Stimulated activated CD8-positive, alpha-beta memory T cell treated with anti-CD3 and anti-CD28 coated beads, Interleukin-4, amount 100 ng/mL, for 48 hours (primary cell): ENCODE measurements at regions not wholly inside any gene's neighbourhood (a gene's known extent, or its start where the extent isn't known, plus 50 kb on each side); places are given as distances from the start of the nearest gene placed in this dataset.
"Not testable (repeated sequence)": the region's sequence is repeated elsewhere in the genome, so short reads cannot be mapped to it uniquely, and the experiment has no call there.

Experiments used
- DNase-seq: peaks from one replicate; pipeline ENCODE4 v3.0.0-alpha.2; 2020

DNA sequence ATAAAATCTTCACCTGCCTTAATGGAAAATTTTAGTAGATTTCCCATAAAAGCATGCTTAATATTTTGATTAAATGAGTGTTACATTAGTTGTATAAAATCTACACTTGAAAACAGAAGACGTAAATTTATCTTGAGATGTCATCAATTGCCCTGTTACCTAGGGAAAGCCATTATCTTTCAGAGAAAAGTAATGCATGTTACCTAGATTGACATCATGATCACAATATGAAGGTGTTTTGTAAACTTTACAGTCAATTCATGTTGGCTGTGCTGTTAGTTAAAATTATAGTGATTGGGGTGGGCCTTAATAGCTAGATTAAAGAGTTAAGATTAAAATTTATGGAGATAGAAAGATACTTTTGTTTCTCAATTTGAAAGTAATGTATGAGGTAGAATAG lies 293.2 kb upstream of the PCDH18 start:
- DNase-seq, result no peak

GRCh38 chr4:137823007-137823406 lies 290.7 kb upstream of the PCDH18 start:
- DNase-seq, result no peak

DNA sequence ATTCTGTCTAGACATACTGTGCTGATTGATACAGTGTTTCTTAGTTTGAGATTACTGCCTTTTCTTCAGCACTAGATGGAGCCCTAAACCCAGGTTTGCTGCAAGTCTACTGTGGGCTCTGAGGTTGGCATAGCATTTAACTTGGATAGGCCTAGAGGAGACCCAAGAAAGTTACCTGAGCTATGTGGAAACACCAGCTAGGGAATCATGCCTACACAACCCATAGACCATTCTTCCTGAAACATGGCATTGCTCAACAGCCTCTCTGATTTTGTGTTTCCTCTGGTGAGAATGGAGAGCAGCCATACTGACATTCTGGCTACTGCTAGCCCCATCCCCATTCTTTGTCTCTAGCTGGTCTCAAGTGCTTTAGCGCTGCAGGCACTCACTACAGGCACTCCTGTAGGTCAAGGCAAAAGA lies 287.7 kb upstream of the PCDH18 start:
- no peak for DNase-seq

- no peak for DNase-seq
These were observed 280.0 kb upstream of the PCDH18 start for GRCh38 chr4:137812258-137812657.

DNA sequence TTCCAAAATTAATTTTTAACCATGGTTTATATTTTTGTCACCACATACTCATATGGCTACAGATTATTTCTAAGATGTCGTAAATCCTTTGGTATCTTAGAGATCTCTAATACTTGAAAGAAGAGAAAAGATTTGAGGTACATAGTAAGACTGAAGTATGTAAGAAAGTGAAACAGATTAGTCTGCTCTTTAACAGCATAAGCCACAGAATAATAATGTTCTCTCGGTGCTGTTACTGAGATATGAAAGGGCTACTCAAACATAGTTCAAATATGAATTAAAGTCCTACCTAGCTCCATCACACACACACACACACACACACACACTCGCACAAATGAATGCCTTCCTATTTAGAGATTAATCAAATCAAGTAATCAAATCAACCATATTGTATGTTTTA lies 274.1 kb upstream of the PCDH18 start:
- DNase-seq, result no peak

GRCh38 chr4:137804906-137805495 lies 272.7 kb upstream of the PCDH18 start:
- no peak for DNase-seq

GRCh38 chr4:137800861-137801260 lies 268.6 kb upstream of the PCDH18 start:
- DNase-seq, result no peak

GRCh38 chr4:137794764-137795254 lies 262.5 kb upstream of the PCDH18 start:
- no peak for DNase-seq

DNA sequence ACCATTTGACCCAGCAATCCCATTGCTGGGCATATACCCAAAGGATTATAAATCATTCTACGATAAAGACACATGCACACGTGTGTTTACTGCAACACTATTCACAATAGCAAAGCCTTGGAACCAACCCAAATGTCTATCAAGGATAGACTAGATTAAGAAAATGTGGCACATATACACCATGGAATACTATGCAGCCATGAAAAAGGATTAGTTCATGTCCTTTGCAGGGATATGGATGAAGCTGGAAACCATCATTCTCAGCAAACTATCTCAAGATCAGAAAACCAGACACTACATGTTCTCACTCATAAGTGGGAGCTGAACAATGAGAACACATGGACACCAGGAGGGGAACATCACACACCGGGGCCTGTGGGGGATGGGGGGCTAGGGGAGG lies 257.0 kb upstream of the PCDH18 start:
- DNase-seq, result not testable (repeated sequence)

DNA sequence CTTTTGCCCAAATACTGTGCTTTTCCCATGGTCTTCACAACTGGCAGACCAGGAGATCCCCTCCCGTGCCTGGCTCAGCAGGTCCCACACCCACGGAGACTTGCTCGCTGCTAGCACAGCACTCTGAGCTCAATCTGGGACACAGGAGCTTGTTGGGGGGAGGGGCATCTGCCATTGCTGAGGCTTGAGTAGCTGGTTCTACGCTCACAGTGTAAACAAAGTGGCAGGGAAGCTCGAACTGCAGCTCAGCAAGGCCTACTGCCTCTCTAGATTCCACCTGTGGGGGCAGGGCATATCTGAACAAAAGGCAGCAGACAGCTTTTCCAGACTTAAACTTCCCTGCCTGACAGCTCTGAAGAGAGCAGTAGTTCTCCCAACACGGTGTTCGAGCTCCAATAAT lies 251.6 kb upstream of the PCDH18 start:
- DNase-seq, result not testable (repeated sequence)

DNA sequence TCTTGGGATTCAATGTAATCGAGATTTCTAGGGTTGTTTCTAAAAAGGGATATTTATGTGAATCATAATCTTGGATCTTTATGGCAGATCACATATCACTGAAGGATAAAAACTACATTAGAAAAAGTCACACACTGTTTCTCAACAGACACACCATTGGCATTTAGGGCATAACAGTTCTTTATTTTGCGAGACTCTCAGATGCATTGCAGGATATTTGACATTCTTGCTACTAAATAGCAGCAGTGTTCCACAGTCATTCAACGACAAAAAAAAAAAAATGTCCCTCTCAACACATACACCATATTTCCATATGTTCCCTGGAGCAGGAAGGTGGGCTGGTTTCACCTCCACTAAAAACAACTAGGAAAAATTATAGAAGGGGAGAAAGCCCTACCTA lies 243.4 kb upstream of the PCDH18 start:
- DNase-seq, result no peak

- no peak for DNase-seq
These were observed 242.2 kb upstream of the PCDH18 start for GRCh38 chr4:137774501-137774900.

GRCh38 chr4:137768881-137769280 lies 236.6 kb upstream of the PCDH18 start:
- DNase-seq, result no peak

GRCh38 chr4:137768196-137768595 lies 235.9 kb upstream of the PCDH18 start:
- no peak for DNase-seq

DNA sequence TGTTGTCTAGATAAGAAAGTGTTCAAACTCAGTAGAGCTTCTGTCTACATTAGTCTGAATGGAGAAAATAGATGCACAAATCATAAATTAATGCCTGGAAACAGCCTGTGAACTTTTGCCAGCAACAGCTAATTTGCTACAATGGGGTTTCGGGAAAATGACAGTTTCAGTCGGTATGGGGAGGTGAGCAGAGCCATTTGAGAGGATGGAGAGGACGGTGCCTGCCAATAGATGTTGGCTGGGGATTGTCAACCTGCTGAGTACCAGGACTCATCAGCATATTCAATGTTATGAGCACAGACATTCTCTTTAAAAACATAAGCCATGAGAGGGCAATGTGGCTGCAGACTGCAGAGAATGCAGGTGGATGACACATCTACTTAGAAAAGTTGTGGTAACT lies 230.3 kb upstream of the PCDH18 start:
- DNase-seq, result no peak

DNA sequence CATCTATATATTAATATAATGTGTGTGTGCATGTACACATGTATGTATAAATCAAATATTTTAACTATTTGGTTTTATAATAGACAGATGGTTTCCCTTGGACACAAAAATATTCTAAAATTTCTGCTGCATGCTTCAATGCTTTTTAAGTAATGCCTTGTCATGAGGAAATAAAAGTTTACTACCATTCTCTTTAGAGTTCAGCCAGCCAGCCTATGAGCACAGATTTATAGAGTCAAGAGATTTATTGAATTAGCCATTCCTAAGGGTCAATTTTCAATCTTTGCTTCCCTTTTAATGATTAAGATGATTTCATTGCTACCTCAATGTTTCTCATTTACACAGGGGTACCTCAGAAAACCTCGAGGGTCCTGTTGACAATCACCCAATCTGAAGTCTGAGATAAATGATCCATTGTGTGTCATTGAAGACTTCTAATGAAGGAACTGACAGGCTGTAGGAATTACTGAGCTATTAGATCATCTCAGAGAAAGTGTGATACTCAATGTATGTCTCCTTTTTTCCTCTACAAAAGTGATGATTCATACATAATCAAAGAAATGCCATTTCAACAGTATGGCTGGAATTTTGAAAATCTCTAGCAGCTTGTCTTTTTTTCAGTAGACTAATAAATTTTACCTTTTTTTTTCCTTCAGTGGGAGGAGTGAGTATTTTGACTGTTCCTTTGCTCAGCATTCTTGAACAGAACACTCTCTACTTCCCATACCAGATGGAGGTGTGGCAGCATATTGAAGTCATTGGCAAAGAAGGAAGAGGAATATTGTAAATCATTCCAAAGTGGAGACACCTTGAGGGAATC lies 222.6 kb upstream of the PCDH18 start:
- no peak for DNase-seq

- no peak for DNase-seq
These were observed 217.2 kb upstream of the PCDH18 start for GRCh38 chr4:137749466-137749865.

DNA sequence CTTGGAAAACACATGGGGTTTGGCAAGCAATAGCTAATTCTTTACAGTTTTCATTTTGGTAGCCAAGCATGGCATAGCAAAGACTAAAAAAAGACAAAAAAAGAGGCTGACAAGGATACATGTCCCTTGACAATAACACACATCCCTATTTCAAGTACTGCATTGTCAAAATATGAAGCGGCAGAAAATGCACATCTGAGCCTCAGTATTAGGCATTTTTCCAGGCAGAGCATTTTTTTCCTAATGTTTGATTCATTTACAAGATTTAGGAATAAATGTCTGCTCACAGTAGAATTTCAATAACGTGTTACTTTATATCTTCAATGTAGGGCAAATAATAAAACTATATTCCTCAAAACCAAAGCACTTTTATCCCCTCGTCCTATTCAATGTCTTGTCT lies 216.3 kb upstream of the PCDH18 start:
- DNase-seq, result no peak

DNA sequence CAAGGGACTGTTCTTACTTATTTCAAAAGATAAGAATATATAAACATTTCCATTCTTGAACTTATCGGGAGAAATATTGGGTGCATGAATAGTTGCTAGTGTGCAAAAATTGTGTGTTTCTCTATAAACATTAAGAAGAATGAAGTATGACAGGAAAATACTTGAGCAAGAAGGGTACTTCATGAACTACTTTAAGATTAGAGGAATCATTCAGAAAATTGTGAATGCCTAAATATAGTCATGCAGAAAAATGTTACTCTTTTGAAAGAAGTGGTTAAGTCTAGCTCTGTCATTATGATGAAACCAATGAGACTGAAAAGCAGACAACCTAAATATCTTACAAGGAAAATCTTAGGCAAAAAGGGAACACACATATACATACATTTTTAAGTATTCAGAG lies 207.8 kb upstream of the PCDH18 start:
- no peak for DNase-seq

DNA sequence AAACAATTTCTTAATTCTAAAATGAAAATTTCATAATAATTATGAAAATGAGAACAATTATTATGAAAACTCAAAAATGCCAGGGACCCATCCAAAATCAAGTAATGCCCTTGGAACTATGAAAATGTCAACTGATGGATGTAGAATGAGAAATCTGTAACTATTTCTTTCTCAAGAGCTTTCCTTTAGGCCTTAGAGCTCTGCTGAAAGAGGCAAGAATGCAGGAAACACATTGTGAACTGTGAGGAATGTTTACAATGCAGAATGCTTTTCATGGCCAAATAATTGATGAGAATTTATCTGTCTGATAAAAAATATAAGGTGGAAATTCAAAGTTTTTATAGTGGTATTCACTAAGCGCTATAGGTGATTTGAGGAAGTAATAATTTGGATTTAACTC lies 207.1 kb upstream of the PCDH18 start:
- DNase-seq, result no peak

DNA sequence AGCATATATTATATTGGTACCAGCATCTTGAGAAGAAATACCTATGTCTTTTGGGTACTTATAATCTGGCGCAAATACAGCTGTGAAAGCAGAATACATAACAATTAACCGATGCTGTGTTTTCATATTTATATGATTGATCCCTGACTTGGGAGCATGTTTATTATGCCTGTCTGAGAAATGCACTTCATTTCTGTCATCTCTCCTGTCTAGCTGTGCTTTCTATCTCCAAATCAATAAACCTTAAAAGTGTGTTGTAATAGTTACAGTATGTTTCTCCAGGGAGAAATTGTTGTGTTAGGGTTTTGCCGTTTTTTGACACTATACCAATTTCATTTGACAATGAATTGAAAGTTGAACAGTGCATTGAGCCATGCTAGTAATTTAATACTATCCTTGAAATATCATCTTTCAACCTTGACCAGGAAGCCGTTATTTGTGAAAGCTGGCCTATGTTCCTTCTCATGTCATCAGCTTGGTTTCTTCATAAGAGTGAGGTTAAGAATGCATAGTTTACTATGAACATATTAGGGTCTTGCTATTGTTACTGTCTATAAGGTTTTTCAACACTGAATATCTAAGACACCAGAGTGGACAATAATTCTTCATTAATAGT lies 206.2 kb upstream of the PCDH18 start:
- DNase-seq, result no peak

DNA sequence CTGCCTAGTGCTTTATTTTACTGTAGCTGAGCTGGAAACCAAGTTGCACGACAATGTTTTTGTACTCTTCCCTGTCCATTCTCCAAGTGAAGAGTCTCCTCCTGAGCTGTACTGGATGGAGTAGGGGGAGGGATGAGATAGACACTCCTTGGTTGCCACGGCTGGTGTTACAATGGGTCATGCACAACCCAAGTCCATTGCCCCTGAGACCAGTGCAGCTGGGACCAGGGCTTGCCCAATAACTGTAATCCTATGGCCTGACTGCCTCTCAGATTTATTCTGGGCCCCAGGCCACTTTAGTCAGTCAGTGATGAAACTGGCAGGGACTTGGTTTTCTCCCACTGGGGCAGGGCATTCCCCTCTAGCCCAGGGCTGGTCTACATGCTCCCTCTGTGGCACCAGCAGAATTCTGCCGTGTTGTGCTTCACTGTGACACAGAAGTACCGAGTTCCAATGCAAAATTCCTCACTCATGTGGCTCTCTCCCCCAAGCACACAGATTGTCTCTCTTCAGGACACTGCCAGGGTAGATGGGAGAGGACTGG lies 203.3 kb upstream of the PCDH18 start:
- DNase-seq, result no peak

DNA sequence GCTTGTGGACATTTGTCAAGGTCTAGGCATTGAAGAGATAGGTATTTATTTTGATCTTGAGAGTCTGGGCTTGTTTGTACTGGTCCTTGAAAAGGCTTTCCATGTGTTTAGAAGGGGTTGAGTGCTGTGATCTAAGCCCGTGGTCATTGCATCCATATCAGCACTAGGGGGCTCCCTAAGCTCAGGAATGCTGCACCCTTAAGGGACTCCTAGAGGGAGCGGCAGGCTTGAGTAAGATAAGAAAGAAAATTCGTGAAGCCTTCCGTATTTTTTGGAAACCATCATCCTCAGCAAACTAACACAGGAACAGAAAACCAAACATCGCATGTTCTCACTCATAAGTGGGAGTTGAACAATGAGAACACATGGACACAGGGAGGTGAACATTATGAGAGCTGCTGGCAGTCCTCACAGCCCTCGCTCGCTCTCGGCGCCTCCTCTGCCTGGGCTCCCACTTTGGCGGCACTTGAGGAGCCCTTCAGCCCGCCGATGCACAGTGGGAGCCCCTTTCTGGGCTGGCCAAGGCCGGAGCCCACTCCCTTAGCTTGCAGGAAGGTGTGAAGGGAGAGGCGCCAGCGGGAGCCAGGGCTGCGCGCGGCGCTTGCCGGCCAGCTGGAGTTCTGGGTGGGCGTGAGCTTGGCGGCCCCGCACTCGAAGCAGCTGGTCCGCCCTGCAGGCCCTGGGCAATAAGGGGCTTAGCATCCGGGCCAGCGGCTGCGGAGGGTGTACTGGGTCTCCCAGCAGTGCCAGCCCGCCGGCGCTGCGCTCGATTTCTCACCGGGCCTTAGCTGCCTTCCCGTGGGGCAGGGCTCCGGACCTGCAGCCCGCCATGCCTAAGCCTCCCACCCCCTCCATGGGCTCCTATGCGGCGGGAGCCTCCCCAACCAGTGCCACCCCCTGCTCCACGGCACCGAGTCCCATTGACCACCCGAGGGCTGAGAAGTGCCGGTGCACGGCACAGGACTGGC lies 201.2 kb upstream of the PCDH18 start:
- not testable (repeated sequence) for DNase-seq
